Spleen (tissue), 11 donors: ENCODE measurements at regions not wholly inside any gene's neighbourhood (a gene's known extent, or its start where the extent isn't known, plus 50 kb on each side); places are given as distances from the start of the nearest gene placed in this dataset.

ENCODE experiments used
- DNase-seq: peaks from one replicate; pipeline ENCODE4 v3.0.0-alpha.2; 2020
- H3K27ac ChIP-seq, 8 donors: fragments of 200-600 bp; sonication (generic) in 7 of 8; 1 replicate in 4 of 8; 2 replicates in 4 of 8; pipeline versions ENCODE4 v1.5.0 to v1.8.0; 2016 to 2021; ENCODE audit warnings: inconsistent platforms in 4 of 8, mild to moderate bottlenecking in 4 of 8, moderate library complexity in 1 of 8
- H3K27me3 ChIP-seq, 7 donors: fragments of 200-600 bp; sonication (generic) in 6 of 7; replicated peaks in 1 of 7; 1 replicate in 4 of 7; 2 replicates in 3 of 7; pipeline versions ENCODE4 v1.5.0 to v1.8.0; 2016 to 2021; ENCODE audit warnings: inconsistent platforms in 3 of 7, mild to moderate bottlenecking in 1 of 7
- H3K36me3 ChIP-seq, 6 donors: fragments of 200-600 bp; sonication (generic) in 5 of 6; 1 replicate in 4 of 6; 2 replicates in 2 of 6; pipeline versions ENCODE4 v1.5.0 to v1.8.0; 2016 to 2021; ENCODE audit warnings: inconsistent platforms in 2 of 6
- H3K4me1 ChIP-seq, 6 donors: fragments of 200-600 bp; sonication (generic) in 5 of 6; 1 replicate in 3 of 6; 2 replicates in 3 of 6; pipeline versions ENCODE4 v1.5.0 to v1.8.0; 2016 to 2021; ENCODE audit warnings: inconsistent platforms in 3 of 6
- H3K4me3 ChIP-seq, 8 donors: fragments of 200-600 bp; sonication (generic) in 7 of 8; 1 replicate in 4 of 8; 2 replicates in 4 of 8; pipeline versions ENCODE4 v1.5.0 to v1.8.0; 2016 to 2021; ENCODE audit warnings: inconsistent platforms in 4 of 8, mild to moderate bottlenecking in 4 of 8, moderate library complexity in 2 of 8
- H3K9me3 ChIP-seq, 8 donors: fragments of 200-600 bp; sonication (generic) in 7 of 8; 1 replicate in 4 of 8; 2 replicates in 4 of 8; pipeline versions ENCODE4 v1.5.0 to v1.8.0; 2016 to 2021; ENCODE audit warnings: inconsistent platforms in 4 of 8
- POLR2A ChIP-seq, 3 donors: fragments of 450-650 bp; IDR thresholded peaks; one replicate each; pipeline ENCODE4 v1.5.1; 2017; ENCODE audit warnings: antibody characterized with exemption in 3 of 3, mild to moderate bottlenecking in 1 of 3
- POLR2AphosphoS5 ChIP-seq, 3 donors: sonication (generic); formaldehyde crosslinking; IDR thresholded peaks; one replicate each; pipeline ENCODE4 v1.5.1; 2017; ENCODE audit warnings: antibody characterized with exemption in 3 of 3
- WGBS, 5 donors: extraction: QIAGEN DNeasy Blood & Tissue Kit in 3 of 5; methylation state at CpG; one replicate each; pipeline versions ENCODE4 v1.1.5 to v1.1.7; 2013 to 2018; 5-methylcytosine and 5-hydroxymethylcytosine counted together
- intact Hi-C: fragments of 100-400 bp; cut with DNase I; formaldehyde crosslinking; loops from one replicate; pipeline ENCODE4 v1.15.0; 2023; ENCODE audit warnings: low total_unique reads
- TF ChIP-seq, protein P1 (sequence below), 11 experiments: fragments of 200-600 bp in 7 of 11; fragments of 450-650 bp in 4 of 11; sonication (generic) in 4 of 11; IDR thresholded peaks in 8 of 11; conservative IDR thresholded peaks in 3 of 11; 1 replicate in 7 of 11; 2 replicates in 4 of 11; pipeline versions ENCODE4 v1.4.0 to v1.8.0; 2016 to 2021; ENCODE audit warnings: antibody characterized with exemption in 11 of 11, inconsistent platforms in 4 of 11, mild to moderate bottlenecking in 1 of 11
- donor health status: healthy with polysubstance abuse.
- donor health status: DM: no; HTN: no; CAD: no; lungs with moderate emphysema.
- donor health status: DM: no; HTN: no; CAD: no.
- donor health status: Bipolar disorder and iron deficiency.
- donor health status: healthy.
- donor health status: DM: no; HTN: no; CAD: no.
- donor health status: DM: yes; HTN: yes; CAD: no.

DNA sequence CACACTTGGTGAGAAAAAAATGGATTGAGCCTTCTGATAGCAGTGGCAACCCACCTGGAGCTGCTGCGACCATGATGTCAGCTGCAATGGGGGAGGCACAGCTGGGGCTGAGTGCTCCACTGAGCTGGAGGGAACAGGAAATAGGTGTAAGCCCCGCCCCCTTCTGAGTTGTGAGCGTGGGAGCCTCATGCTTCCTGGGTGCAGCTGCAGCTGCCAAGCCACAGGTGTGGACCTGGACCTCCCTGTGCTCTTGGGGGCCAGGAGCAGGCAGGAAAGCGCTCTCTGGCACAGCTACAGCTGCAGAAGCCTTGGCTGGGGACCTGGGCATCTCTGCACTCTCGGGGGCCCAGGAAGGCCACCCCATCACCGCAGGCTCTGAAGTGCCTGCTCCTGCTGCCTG, 970.6 kb downstream of the DCDC2C start:
- H3K4me1 ChIP-seq: no peaks in the 10 kb centered on the region
- intact Hi-C loops: no loop called here
- no peaks in the 10 kb centered on the region for H3K36me3 ChIP-seq
- H3K27me3 ChIP-seq: no peaks in the 10 kb centered on the region
- H3K4me3 ChIP-seq: no peak overlapping the region
- H3K27ac ChIP-seq: no peak overlapping the region
- 58 to 79% (median 75%) methylated on average over 4 to 6 of the region's 6 CpGs for WGBS, 5 donors
- peaks cover 0 to 10% (median 0%) of the 10 kb centered on the region in 8 donors for H3K9me3 ChIP-seq
- TF ChIP-seq, protein P1, sequence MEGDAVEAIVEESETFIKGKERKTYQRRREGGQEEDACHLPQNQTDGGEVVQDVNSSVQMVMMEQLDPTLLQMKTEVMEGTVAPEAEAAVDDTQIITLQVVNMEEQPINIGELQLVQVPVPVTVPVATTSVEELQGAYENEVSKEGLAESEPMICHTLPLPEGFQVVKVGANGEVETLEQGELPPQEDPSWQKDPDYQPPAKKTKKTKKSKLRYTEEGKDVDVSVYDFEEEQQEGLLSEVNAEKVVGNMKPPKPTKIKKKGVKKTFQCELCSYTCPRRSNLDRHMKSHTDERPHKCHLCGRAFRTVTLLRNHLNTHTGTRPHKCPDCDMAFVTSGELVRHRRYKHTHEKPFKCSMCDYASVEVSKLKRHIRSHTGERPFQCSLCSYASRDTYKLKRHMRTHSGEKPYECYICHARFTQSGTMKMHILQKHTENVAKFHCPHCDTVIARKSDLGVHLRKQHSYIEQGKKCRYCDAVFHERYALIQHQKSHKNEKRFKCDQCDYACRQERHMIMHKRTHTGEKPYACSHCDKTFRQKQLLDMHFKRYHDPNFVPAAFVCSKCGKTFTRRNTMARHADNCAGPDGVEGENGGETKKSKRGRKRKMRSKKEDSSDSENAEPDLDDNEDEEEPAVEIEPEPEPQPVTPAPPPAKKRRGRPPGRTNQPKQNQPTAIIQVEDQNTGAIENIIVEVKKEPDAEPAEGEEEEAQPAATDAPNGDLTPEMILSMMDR (IDR thresholded peaks at IDR 0.05 in 8 of 11, conservative IDR thresholded peaks at IDR 0.05 in 3 of 11): no peak
- peak; percentile 30 to 79 (median 67) for TF ChIP-seq POLR2AphosphoS5 (IDR thresholded peaks at IDR 0.05)
- peak; percentile 83 for DNase-seq

DNA sequence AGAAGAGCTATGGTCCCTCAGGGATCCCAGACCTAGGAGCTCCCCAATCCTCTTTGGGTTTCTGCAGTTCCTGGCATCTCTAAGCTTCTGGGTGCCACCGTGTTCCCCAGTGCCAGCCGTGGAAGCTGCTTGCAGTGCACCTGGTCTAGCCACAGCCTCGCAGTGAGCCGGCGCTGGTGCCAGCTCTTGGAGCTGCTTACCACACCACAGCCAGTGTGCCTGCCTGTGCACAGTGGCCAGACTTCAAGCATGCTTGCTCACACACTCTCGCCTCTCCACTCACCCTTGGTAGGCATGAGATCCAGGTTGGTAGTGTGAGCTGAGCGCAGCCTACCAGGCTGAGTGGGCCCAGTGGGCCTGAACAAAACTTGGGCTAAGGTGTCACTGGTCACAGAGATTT, 971.9 kb downstream of the DCDC2C start:
- Histone ChIP-seq H3K27me3 (no peaks in the 10 kb centered on the region), H3K9me3 (peaks cover 0 to 10% (median 0%) of the 10 kb centered on the region in 8 donors), H3K27ac (no peak overlapping the region), H3K4me3 (no peak overlapping the region), H3K4me1 (no peaks in the 10 kb centered on the region), H3K36me3 (no peaks in the 10 kb centered on the region)
- TF ChIP-seq POLR2AphosphoS5 (IDR thresholded peaks at IDR 0.05): no peak
- TF ChIP-seq POLR2A (IDR thresholded peaks at IDR 0.05): no peak
- TF ChIP-seq, protein P1 (IDR thresholded peaks at IDR 0.05 in 8 of 11, conservative IDR thresholded peaks at IDR 0.05 in 3 of 11): no peak
- intact Hi-C loops: no loop called here
- peak; percentile 74 for DNase-seq
- WGBS, 5 donors: 84 to 97% (median 90%) methylated on average over 2 to 7 of the region's 7 CpGs

DNA sequence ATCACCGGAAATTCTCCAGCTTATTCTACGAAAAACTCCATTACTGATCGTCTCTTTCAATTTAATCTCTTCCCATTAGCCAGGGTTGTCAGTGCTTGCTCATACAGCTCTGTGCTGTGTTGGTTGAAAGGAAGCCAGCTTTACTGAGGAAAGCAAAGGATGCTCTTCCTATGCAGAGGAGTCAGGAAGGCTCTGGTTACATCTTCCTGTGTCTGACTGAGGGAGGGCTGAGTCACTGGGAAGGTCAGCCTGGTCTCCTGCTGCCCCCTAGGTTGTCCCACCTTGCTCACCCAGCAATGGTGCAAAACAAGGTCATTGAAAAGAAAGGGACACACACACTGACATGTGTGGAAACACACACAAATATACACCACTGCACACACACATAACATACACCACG, 975.6 kb downstream of the DCDC2C start:
- Histone ChIP-seq H3K4me1 (no peaks in the 10 kb centered on the region), H3K27me3 (no peaks in the 10 kb centered on the region), H3K4me3 (no peak overlapping the region), H3K9me3 (peaks cover 0 to 6% (median 0%) of the 10 kb centered on the region in 8 donors), H3K27ac (no peak overlapping the region), H3K36me3 (no peaks in the 10 kb centered on the region)
- no peak for DNase-seq
- intact Hi-C loops: no loop called here
- TF ChIP-seq POLR2A (IDR thresholded peaks at IDR 0.05): no peak
- TF ChIP-seq POLR2AphosphoS5 (IDR thresholded peaks at IDR 0.05): no peak
- 75 to 88% (median 84%) methylated on average over 4 of the region's 4 CpGs for WGBS, 5 donors

DNA sequence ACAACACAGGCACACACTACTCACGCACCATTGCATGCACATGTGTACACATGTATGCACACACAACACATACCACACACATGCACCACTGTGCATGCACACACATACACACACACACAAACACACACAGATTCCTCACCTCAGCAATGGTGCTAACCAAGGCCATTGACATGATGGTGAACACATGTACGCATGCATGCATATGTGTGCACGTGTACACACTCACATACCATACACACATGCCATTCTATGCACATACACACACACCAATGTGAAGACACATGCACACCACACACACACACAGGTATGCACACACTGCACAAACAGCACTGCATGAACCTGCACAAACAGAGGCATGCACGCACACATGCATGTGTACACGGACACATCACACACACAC, 976.0 kb downstream of the DCDC2C start:
- no peak for DNase-seq
- no peaks in the 10 kb centered on the region for H3K27me3 ChIP-seq

More for the DNA sequence above, 976.0 kb downstream of the DCDC2C start:
- intact Hi-C loops: no loop called here
- TF ChIP-seq POLR2AphosphoS5 (IDR thresholded peaks at IDR 0.05): no peak
- TF ChIP-seq, protein P1 (IDR thresholded peaks at IDR 0.05 in 8 of 11, conservative IDR thresholded peaks at IDR 0.05 in 3 of 11): no peak
- no peak for TF ChIP-seq POLR2A (IDR thresholded peaks at IDR 0.05)
- Histone ChIP-seq H3K27ac (no peak overlapping the region), H3K9me3 (peaks cover 0 to 6% (median 0%) of the 10 kb centered on the region in 8 donors), H3K36me3 (no peaks in the 10 kb centered on the region), H3K4me1 (no peaks in the 10 kb centered on the region), H3K4me3 (no peak overlapping the region)
- 88 to 93% (median 91%) methylated on average over 5 of the region's 5 CpGs for WGBS, 5 donors
